ENCODE measurements at regions not wholly inside any gene's neighbourhood (a gene's known extent, or its start where the extent isn't known, plus 50 kb on each side); places are given as distances from the start of the nearest gene placed in this dataset.
"Not testable (repeated sequence)": the region's sequence is repeated elsewhere in the genome, so short reads cannot be mapped to it uniquely, and the experiment has no call there.

DNA sequence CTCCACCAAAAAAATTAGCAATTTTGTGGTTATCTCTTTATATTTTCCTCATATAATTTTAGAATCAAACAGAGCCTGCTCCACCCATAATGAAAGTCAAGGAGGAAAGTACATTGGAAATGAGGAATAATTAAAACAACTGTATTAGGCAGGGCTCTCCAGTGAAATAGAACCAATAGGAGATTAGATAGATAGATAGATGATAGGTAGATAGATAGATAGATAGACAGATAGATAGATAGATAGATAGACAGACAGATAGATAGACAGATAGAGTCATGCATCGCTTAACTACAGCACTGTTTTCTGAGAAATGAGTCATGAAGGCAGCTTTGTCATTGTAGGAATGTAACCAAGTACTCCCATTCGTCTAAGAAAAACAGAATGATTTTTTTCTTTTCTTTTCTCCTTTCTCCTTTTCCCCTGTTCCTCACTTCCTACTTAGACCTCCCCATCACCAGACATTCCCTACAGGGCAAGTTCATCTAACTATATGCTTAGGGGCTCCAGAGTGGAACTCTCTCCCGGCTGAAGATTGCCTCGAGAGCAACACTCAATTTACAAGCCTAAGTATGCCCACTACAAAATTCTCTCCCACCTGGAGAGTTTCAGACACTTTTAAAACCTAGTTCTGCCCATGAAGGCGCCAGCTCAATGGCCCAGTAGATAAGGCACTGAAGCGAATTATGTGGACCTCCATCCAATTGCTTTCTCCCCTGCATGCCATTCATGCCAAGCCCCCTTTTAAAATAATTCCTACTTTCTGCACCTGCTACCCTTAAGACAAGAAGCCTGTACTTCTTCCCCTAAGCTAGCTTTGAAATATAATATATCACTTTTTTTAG lies 53.3 kb upstream of the LIPC start:
- Histone ChIP-seq H3K4me1 (ENCODE audit: control insufficient read depth in 1 of 2, insufficient read depth in 2 of 2, low read length in 2 of 2) (no peaks in the 10 kb centered on the region), H3K79me2 (ENCODE audit: insufficient read depth, low read length) (no peaks in the 10 kb centered on the region), H3K27me3 (ENCODE audit: insufficient read depth, low read length) (no peaks in the 10 kb centered on the region), H3K9ac (ENCODE audit: low read length) (no peak overlapping the region), H2AFZ (ENCODE audit: low read depth, low read length, poor library complexity, severe bottlenecking) (no peak overlapping the region), H3K27ac (ENCODE audit: low read depth, low read length) (no peak overlapping the region), H3K4me3 (replicated peaks in 1 of 2; ENCODE audit: low read depth in 1 of 2, low read length in 2 of 2) (no peak overlapping the region), H3K9me2 (ENCODE audit: insufficient read depth) (no peaks in the 10 kb centered on the region), H4K20me1 (ENCODE audit: insufficient read depth) (no peaks in the 10 kb centered on the region), H3K4me2 (ENCODE audit: low read length) (no peak overlapping the region), H3K9me3 (ENCODE audit: control insufficient read depth in 1 of 2, insufficient read depth in 1 of 2, low read depth in 1 of 2, low read length in 2 of 2) (no peaks in the 10 kb centered on the region), H3K36me3 (ENCODE audit: control insufficient read depth in 1 of 2, insufficient read depth in 2 of 2, low read length in 2 of 2) (no peaks in the 10 kb centered on the region)
- CTCF ChIA-PET, result no interaction called here
- RAD21 ChIA-PET (ENCODE audit: low non-redundant PET in 1 of 2, low total read pairs in 2 of 2, uncharacterized antibody in 2 of 2, unreplicated experiment in 2 of 2), result no interaction called here
- POLR2A ChIA-PET, result no interaction called here
- TF ChIP-seq REST (IDR thresholded peaks at IDR 0.05; ENCODE audit: low read depth) (no peak), ZNF274 (IDR thresholded peaks at IDR 0.05; ENCODE audit: low read depth, low read length) (no peak), YY1 (IDR thresholded peaks at IDR 0.05; ENCODE audit: extremely low read depth, insufficient replicate concordance, low read depth, low read length) (no peak), EZH2phosphoT487 (IDR thresholded peaks at IDR 0.05; ENCODE audit: borderline replicate concordance) (no peak), POLR2A (IDR thresholded peaks at IDR 0.05; ENCODE audit: borderline replicate concordance, extremely low read depth, insufficient read depth, insufficient read length) (no peak), ZFX (IDR thresholded peaks at IDR 0.05) (no peak), JUND (IDR thresholded peaks at IDR 0.05) (no peak)
- intact Hi-C loops (cut with micrococcal nuclease), result no loop called here
- DNase-seq (ENCODE audit: low read depth, low spot score) (no peak), ATAC-seq (no peak)
- no TSS peak for BruUV-seq (replicated peaks)

- H3K27ac ChIP-seq (ENCODE audit: low read depth, low read length); H3K9me3 ChIP-seq (ENCODE audit: control insufficient read depth in 1 of 2, insufficient read depth in 1 of 2, low read depth in 1 of 2, low read length in 2 of 2); H3K9me2 ChIP-seq (ENCODE audit: insufficient read depth); CTCF ChIA-PET; H3K4me1 ChIP-seq (ENCODE audit: control insufficient read depth in 1 of 2, insufficient read depth in 2 of 2, low read length in 2 of 2); POLR2A ChIA-PET; H3K9ac ChIP-seq (ENCODE audit: low read length); H3K4me3 ChIP-seq (replicated peaks in 1 of 2; ENCODE audit: low read depth in 1 of 2, low read length in 2 of 2); RAD21 ChIA-PET (ENCODE audit: low non-redundant PET in 1 of 2, low total read pairs in 2 of 2, uncharacterized antibody in 2 of 2, unreplicated experiment in 2 of 2); DNase-seq (ENCODE audit: low read depth, low spot score); H3K27me3 ChIP-seq (ENCODE audit: insufficient read depth, low read length); H2AFZ ChIP-seq (ENCODE audit: low read depth, low read length, poor library complexity, severe bottlenecking); H3K79me2 ChIP-seq (ENCODE audit: insufficient read depth, low read length); BruUV-seq (replicated peaks); H4K20me1 ChIP-seq (ENCODE audit: insufficient read depth); intact Hi-C loops (cut with micrococcal nuclease); ATAC-seq; H3K36me3 ChIP-seq (ENCODE audit: control insufficient read depth in 1 of 2, insufficient read depth in 2 of 2, low read length in 2 of 2); H3K4me2 ChIP-seq (ENCODE audit: low read length): not testable (repeated sequence)
These were observed 52.3 kb upstream of the LIPC start for GRCh38 chr15:58379454-58379853.

Measured in HCT116 (cell line).